H9 (cell line): ENCODE measurements at regions not wholly inside any gene's neighbourhood (a gene's known extent, or its start where the extent isn't known, plus 50 kb on each side); places are given as distances from the start of the nearest gene placed in this dataset.

Experiments
- DNase-seq: peaks from one replicate; pipeline ENCODE4 v3.0.0-alpha.2; 2017
- H2AFZ ChIP-seq: one replicate; pipeline ENCODE4 v1.6.1; 2013; ENCODE audit warnings: mild to moderate bottlenecking, low read length, control low read depth, moderate library complexity
- H2AK5ac ChIP-seq: 2 replicates; pipeline ENCODE4 v1.6.1; 2013; ENCODE audit warnings: low read length, control low read depth, mixed read lengths; ENCODE audit not compliant: insufficient read length
- H2BK120ac ChIP-seq: one replicate; pipeline ENCODE4 v1.6.1; 2013; ENCODE audit warnings: low read depth, mild to moderate bottlenecking, low read length, control low read depth, inconsistent platforms; ENCODE audit not compliant: poor library complexity, severe bottlenecking
- H2BK12ac ChIP-seq: 2 replicates; pipeline ENCODE4 v1.6.1; 2013; ENCODE audit warnings: low read length, control low read depth, mixed read lengths, low read depth; ENCODE audit not compliant: insufficient read length
- H2BK15ac ChIP-seq: 2 replicates; pipeline ENCODE4 v1.6.1; 2013; ENCODE audit warnings: low read depth, low read length, control low read depth
- H2BK20ac ChIP-seq: one replicate; pipeline ENCODE4 v1.6.1; 2013; ENCODE audit warnings: low read depth, mild to moderate bottlenecking, low read length, control low read depth, inconsistent platforms; ENCODE audit not compliant: poor library complexity, severe bottlenecking
- H2BK5ac ChIP-seq: 2 replicates; pipeline ENCODE4 v1.6.1; 2013; ENCODE audit warnings: low read length, control low read depth, mixed read lengths; ENCODE audit not compliant: insufficient read length
- H3K14ac ChIP-seq: 2 replicates; pipeline ENCODE4 v1.6.1; 2013; ENCODE audit warnings: low read length, control low read depth; ENCODE audit not compliant: insufficient read depth
- H3K18ac ChIP-seq: 2 replicates; pipeline ENCODE4 v1.6.1; 2013; ENCODE audit warnings: low read depth, mild to moderate bottlenecking, mixed read lengths, low read length, control low read depth; ENCODE audit not compliant: insufficient read length
- H3K23ac ChIP-seq: 2 replicates; pipeline ENCODE4 v1.6.1; 2013; ENCODE audit warnings: low read length, control low read depth, mixed read lengths, low read depth; ENCODE audit not compliant: insufficient read length
- H3K23me2 ChIP-seq: 2 replicates; pipeline ENCODE4 v1.6.1; 2013; ENCODE audit warnings: low read depth, mild to moderate bottlenecking, mixed read lengths, low read length, control low read depth; ENCODE audit not compliant: insufficient read length, poor library complexity, severe bottlenecking
- H3K27ac ChIP-seq: 2 replicates; pipeline ENCODE4 v1.5.1; 2013; ENCODE audit warnings: low read length, control low read depth, mixed read lengths, low read depth; ENCODE audit not compliant: insufficient read length
- H3K27me3 ChIP-seq: 2 replicates; pipeline ENCODE4 v1.6.1; 2013; ENCODE audit warnings: low read length, control low read depth, inconsistent platforms; ENCODE audit not compliant: insufficient read depth
- H3K4ac ChIP-seq: 2 replicates; pipeline ENCODE4 v1.6.1; 2013; ENCODE audit warnings: low read depth, mild to moderate bottlenecking, control low read depth, inconsistent platforms, low read length, moderate library complexity
- H3K4me1 ChIP-seq: 2 replicates; pipeline ENCODE4 v1.6.1; 2013; ENCODE audit warnings: low read length, control low read depth, inconsistent platforms; ENCODE audit not compliant: insufficient read depth
- H3K4me2 ChIP-seq: 2 replicates; pipeline ENCODE4 v1.6.1; 2013; ENCODE audit warnings: low read length, control low read depth, mixed read lengths; ENCODE audit not compliant: insufficient read length, insufficient read depth
- H3K56ac ChIP-seq: 2 replicates; pipeline ENCODE4 v1.6.1; 2013; ENCODE audit warnings: low read depth, mild to moderate bottlenecking, mixed read lengths, low read length, control low read depth; ENCODE audit not compliant: insufficient read length
- H3K79me1 ChIP-seq: 2 replicates; pipeline ENCODE4 v1.6.1; 2013; ENCODE audit warnings: low read depth, mild to moderate bottlenecking, moderate library complexity, low read length, control low read depth, inconsistent platforms; ENCODE audit not compliant: insufficient read depth, poor library complexity, severe bottlenecking
- H3K79me2 ChIP-seq: 2 replicates; pipeline ENCODE4 v1.6.1; 2013; ENCODE audit warnings: low read length, control low read depth, inconsistent platforms; ENCODE audit not compliant: insufficient read depth
- H3K9ac ChIP-seq: 2 replicates; pipeline ENCODE4 v1.6.1; 2013; ENCODE audit warnings: low read length, control low read depth, mixed read lengths; ENCODE audit not compliant: insufficient read length; ENCODE audit errors: extremely low read depth
- H3K9me3 ChIP-seq: one replicate; pipeline ENCODE4 v1.6.1; 2013; ENCODE audit warnings: low read depth, low read length, inconsistent platforms; ENCODE audit not compliant: control insufficient read depth
- H3T11ph ChIP-seq: one replicate; pipeline ENCODE4 v1.6.1; 2013; ENCODE audit warnings: mild to moderate bottlenecking, low read length, control low read depth, inconsistent platforms
- H4K20me1 ChIP-seq: one replicate; pipeline ENCODE4 v1.6.1; 2013; ENCODE audit not compliant: control insufficient read depth, insufficient read length, insufficient read depth
- H4K5ac ChIP-seq: 2 replicates; pipeline ENCODE4 v1.6.1; 2013; ENCODE audit warnings: low read depth, mild to moderate bottlenecking, mixed read lengths, low read length, control low read depth; ENCODE audit not compliant: insufficient read length
- H4K8ac ChIP-seq: replicated peaks from 2 replicates; pipeline ENCODE4 v1.6.1; 2013; ENCODE audit warnings: low read length, control low read depth, mixed read lengths, low read depth; ENCODE audit not compliant: insufficient read length
- H4K91ac ChIP-seq: 2 replicates; pipeline ENCODE4 v1.6.1; 2013; ENCODE audit warnings: low read depth, mild to moderate bottlenecking, moderate library complexity, mixed read lengths, low read length, control low read depth; ENCODE audit not compliant: insufficient read length
- H3K27ac Mint-ChIP-seq, 3 experiments: 2 replicates in 2 of 3; 3 replicates in 1 of 3; pipeline ENCODE4 v1.8.0; 2020 to 2021; ENCODE audit warnings: mixed read lengths in 3 of 3, mild to moderate bottlenecking in 1 of 3, moderate library complexity in 1 of 3
- H3K27me3 Mint-ChIP-seq: 2 replicates; pipeline ENCODE4 v1.8.0; 2021; ENCODE audit warnings: low read depth, mild to moderate bottlenecking, moderate library complexity, mixed read lengths
- H3K36me3 Mint-ChIP-seq, 3 experiments: 2 replicates in 2 of 3; 3 replicates in 1 of 3; pipeline ENCODE4 v1.8.0; 2020 to 2021; ENCODE audit warnings: low read depth in 3 of 3, mixed read lengths in 3 of 3; ENCODE audit not compliant: insufficient read depth in 1 of 3
- H3K4me1 Mint-ChIP-seq, 2 experiments: 2 replicates each; pipeline ENCODE4 v1.8.0; 2020; ENCODE audit warnings: mixed read lengths in 2 of 2
- H3K4me3 Mint-ChIP-seq, 2 experiments: 2 replicates in 1 of 2; 3 replicates in 1 of 2; pipeline ENCODE4 v1.8.0; 2020 to 2021; ENCODE audit warnings: mild to moderate bottlenecking in 2 of 2, mixed read lengths in 2 of 2, moderate library complexity in 1 of 2
- H3K9me3 Mint-ChIP-seq, 2 experiments: 2 replicates in 1 of 2; 3 replicates in 1 of 2; pipeline ENCODE4 v1.8.0; 2020; ENCODE audit warnings: mild to moderate bottlenecking in 2 of 2, mixed read lengths in 2 of 2, moderate library complexity in 1 of 2
- WGBS: extraction: QIAGEN DNeasy Blood & Tissue Kit; methylation state at CpG from one replicate; pipeline ENCODE4 v1.1.7; 2013; ENCODE audit warnings: missing lambda C conversion rate, low lambda C conversion rate, mixed read lengths; ENCODE audit not compliant: insufficient read length; ENCODE audit errors: extremely low coverage; 5-methylcytosine and 5-hydroxymethylcytosine counted together
- TF ChIP-seq, protein P1 (sequence below): fragments of 200-600 bp; sonication (generic); conservative IDR thresholded peaks from 3 replicates; pipeline ENCODE4 v1.8.0; 2021; ENCODE audit warnings: antibody characterized with exemption, mild to moderate bottlenecking

GRCh38 chr2:65495251-65495877, 63.0 kb upstream of the SPRED2 start:
- Histone ChIP-seq H3K23me2 (no peaks in the 10 kb centered on the region), H3K56ac (no peak overlapping the region), H3K27ac (no peak overlapping the region), H4K5ac (no peak overlapping the region), H3K4me2 (no peak overlapping the region), H4K20me1 (no peaks in the 10 kb centered on the region), H3K27me3 (no peaks in the 10 kb centered on the region), H2AFZ (no peak overlapping the region), H2BK120ac (no peak overlapping the region), H2AK5ac (no peak overlapping the region), H2BK15ac (no peak overlapping the region), H3K23ac (no peak overlapping the region), H3K79me1 (no peaks in the 10 kb centered on the region), H2BK5ac (no peak overlapping the region), H3K4ac (no peak overlapping the region), H3T11ph (no peak overlapping the region), H2BK12ac (no peak overlapping the region), H3K4me1 (no peaks in the 10 kb centered on the region), H3K79me2 (no peaks in the 10 kb centered on the region), H2BK20ac (no peak overlapping the region), H3K18ac (no peak overlapping the region), H3K14ac (no peak overlapping the region), H3K9me3 (no peaks in the 10 kb centered on the region), H3K9ac (no peak overlapping the region), H4K8ac (no peak overlapping the region), H4K91ac (no peak overlapping the region)
- H3K4me1 Mint-ChIP-seq: no peaks in the 10 kb centered on the region
- H3K9me3 Mint-ChIP-seq: no peaks in the 10 kb centered on the region
- DNase-seq: no peak
- H3K36me3 Mint-ChIP-seq: no peaks in the 10 kb centered on the region
- H3K27me3 Mint-ChIP-seq: peaks cover 31% of the 10 kb centered on the region
- H3K27ac Mint-ChIP-seq: no peak overlapping the region
- TF ChIP-seq, protein P1, sequence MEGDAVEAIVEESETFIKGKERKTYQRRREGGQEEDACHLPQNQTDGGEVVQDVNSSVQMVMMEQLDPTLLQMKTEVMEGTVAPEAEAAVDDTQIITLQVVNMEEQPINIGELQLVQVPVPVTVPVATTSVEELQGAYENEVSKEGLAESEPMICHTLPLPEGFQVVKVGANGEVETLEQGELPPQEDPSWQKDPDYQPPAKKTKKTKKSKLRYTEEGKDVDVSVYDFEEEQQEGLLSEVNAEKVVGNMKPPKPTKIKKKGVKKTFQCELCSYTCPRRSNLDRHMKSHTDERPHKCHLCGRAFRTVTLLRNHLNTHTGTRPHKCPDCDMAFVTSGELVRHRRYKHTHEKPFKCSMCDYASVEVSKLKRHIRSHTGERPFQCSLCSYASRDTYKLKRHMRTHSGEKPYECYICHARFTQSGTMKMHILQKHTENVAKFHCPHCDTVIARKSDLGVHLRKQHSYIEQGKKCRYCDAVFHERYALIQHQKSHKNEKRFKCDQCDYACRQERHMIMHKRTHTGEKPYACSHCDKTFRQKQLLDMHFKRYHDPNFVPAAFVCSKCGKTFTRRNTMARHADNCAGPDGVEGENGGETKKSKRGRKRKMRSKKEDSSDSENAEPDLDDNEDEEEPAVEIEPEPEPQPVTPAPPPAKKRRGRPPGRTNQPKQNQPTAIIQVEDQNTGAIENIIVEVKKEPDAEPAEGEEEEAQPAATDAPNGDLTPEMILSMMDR: no peak
- H3K4me3 Mint-ChIP-seq: no peak overlapping the region
- no CpG with 5 or more reads among the region's 4 CpGs for WGBS
